VCaP (cell line): ENCODE measurements at regions not wholly inside any gene's neighbourhood (a gene's known extent, or its start where the extent isn't known, plus 50 kb on each side); places are given as distances from the start of the nearest gene placed in this dataset.

ENCODE experiments used
- H3K27ac ChIP-seq: fragments of 450-650 bp; 2 replicates; pipeline ENCODE4 v1.5.1; 2017
- TF ChIP-seq, protein P1 (sequence below): fragments of 450-650 bp; conservative IDR thresholded peaks from 2 replicates; pipeline ENCODE4 v1.5.1; 2017; ENCODE audit warnings: mild to moderate bottlenecking, moderate library complexity

DNA sequence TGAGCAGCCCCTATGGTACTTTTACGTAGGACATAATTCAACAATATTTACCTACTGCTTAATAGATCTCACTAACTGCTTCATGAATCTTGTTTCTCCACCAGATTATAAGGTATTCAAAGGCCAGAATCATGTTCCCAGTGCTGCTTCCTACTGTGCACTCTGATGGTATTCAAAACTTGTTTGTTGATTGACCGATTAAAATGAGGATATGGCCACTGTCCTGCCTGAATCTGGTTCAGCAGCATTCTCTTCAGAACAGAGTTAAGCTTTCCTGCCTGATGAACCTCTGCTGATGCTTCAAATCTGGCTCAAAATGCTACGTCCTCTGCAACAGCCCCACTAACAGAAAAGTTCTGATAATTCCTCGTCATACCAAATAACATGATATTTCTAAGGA is 150.7 kb upstream of the ZNF462 start:
- H3K27ac ChIP-seq = no peak overlapping the region
- TF ChIP-seq, protein P1, sequence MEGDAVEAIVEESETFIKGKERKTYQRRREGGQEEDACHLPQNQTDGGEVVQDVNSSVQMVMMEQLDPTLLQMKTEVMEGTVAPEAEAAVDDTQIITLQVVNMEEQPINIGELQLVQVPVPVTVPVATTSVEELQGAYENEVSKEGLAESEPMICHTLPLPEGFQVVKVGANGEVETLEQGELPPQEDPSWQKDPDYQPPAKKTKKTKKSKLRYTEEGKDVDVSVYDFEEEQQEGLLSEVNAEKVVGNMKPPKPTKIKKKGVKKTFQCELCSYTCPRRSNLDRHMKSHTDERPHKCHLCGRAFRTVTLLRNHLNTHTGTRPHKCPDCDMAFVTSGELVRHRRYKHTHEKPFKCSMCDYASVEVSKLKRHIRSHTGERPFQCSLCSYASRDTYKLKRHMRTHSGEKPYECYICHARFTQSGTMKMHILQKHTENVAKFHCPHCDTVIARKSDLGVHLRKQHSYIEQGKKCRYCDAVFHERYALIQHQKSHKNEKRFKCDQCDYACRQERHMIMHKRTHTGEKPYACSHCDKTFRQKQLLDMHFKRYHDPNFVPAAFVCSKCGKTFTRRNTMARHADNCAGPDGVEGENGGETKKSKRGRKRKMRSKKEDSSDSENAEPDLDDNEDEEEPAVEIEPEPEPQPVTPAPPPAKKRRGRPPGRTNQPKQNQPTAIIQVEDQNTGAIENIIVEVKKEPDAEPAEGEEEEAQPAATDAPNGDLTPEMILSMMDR = no peak

- H3K27ac ChIP-seq = no peak overlapping the region
- TF ChIP-seq, protein P1 = no peak
Observed at GRCh38 chr9:106713206-106713605, 149.8 kb upstream of the ZNF462 start.

DNA sequence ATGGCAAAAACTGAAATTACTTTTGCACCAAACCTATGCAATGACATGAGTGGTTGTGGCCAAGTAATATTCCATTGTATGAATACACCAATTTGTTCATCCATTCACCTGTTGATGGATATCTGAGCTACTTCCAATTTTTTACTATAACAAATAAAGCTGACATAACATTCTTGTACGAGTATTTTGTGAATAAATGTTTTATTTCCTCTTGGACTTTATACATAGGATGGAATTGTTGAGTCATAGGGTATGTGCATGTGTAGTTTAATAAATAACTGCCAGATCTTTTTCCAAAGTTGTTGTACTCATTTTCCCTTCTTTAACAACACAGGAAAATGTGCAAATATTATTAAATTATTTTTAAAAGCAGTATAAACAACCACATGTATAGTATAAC is 146.1 kb upstream of the ZNF462 start:
- TF ChIP-seq, protein P1 = no peak
- no peak overlapping the region for H3K27ac ChIP-seq

DNA sequence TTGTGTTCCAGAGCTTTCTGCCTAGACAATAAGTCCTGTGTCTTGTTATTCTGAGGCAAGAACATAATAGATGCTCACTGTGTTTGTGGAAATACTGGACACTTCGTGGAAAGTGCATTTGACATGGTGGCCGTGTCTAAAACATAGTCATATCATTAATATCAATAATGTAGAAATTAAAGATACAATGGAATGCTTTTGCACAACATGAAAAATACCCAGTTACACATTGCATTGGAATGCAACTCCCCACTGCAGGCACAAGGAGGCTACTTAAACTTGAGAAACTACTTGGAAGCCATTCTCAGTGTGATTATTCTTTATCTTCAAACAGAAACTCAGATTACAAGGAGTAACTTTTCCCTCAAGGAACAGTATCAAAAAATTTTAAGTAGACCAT is 145.3 kb upstream of the ZNF462 start:
- TF ChIP-seq, protein P1 = peak; percentile 65
- H3K27ac ChIP-seq = no peak overlapping the region

DNA sequence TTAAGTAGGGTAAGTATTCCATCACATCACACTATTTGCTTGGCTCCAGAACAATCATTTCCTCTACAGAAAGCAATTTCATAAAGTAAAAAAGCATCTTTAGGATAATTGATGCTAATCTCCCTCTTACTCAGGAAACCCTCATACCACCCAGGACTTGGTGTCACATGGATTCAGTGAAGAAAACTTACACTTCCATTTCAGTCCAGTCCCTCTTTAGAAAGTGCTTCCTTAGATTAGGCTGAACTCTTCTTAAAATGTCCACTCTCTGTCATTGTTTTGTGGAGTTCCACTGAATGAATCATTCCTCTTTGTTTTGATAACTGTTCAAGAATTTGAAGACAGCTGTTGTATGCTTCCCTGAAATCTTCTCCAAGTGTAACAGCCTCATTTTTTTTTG is 144.0 kb upstream of the ZNF462 start:
- TF ChIP-seq, protein P1 = no peak
- no peak overlapping the region for H3K27ac ChIP-seq

GRCh38 chr9:106722051-106722753 is 140.8 kb upstream of the ZNF462 start:
- H3K27ac ChIP-seq = no peak overlapping the region
- TF ChIP-seq, protein P1 = no peak

- H3K27ac ChIP-seq = no peak overlapping the region
- TF ChIP-seq, protein P1 = no peak
Observed at GRCh38 chr9:106723926-106724325, 139.0 kb upstream of the ZNF462 start.
